OCI-LY3 (cell line): ENCODE measurements at regions not wholly inside any gene's neighbourhood (a gene's known extent, or its start where the extent isn't known, plus 50 kb on each side); places are given as distances from the start of the nearest gene placed in this dataset.
"Not testable (repeated sequence)": the region's sequence is repeated elsewhere in the genome, so short reads cannot be mapped to it uniquely, and the experiment has no call there.

Source experiments
- EZH2phosphoT487 ChIP-seq: fragments of 200-600 bp; shearing (Covaris generic); IDR thresholded peaks from 2 replicates; pipeline ENCODE4 v1.6.1; 2018; ENCODE audit warnings: antibody characterized with exemption, mixed run types, low read depth
- TF ChIP-seq, protein P1 (sequence below): fragments of 200-600, 300-600 bp; sonication (generic); IDR thresholded peaks from 2 replicates; pipeline ENCODE4 v1.5.1; 2014; ENCODE audit warnings: antibody characterized with exemption, low read length, low read depth

DNA sequence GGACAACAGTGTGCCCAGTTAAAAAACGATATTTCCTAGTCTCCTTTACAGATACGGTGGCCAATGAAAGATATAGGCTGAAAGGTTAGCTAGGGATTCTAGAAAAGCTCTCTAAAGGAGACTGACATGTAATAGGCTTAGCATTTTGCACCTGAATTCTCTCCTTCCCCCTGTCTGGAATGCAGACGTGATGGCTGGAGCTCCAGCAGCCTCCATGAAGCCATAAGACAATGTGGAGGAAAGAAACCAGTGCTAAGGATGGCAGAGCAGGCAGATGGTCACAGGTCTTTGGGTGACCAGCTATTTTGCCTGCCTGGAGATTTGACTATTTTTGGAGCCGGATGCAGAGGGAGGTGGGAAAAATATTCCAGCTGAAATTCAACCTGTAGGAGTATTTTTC lies 286.2 kb upstream of the PLGLB2 start:
- TF ChIP-seq, protein P1, sequence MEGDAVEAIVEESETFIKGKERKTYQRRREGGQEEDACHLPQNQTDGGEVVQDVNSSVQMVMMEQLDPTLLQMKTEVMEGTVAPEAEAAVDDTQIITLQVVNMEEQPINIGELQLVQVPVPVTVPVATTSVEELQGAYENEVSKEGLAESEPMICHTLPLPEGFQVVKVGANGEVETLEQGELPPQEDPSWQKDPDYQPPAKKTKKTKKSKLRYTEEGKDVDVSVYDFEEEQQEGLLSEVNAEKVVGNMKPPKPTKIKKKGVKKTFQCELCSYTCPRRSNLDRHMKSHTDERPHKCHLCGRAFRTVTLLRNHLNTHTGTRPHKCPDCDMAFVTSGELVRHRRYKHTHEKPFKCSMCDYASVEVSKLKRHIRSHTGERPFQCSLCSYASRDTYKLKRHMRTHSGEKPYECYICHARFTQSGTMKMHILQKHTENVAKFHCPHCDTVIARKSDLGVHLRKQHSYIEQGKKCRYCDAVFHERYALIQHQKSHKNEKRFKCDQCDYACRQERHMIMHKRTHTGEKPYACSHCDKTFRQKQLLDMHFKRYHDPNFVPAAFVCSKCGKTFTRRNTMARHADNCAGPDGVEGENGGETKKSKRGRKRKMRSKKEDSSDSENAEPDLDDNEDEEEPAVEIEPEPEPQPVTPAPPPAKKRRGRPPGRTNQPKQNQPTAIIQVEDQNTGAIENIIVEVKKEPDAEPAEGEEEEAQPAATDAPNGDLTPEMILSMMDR, result not testable (repeated sequence)
- not testable (repeated sequence) for TF ChIP-seq EZH2phosphoT487
